Activated B cell treated with CpG ODN at 0.5 μM for 24 hours (primary cell): ENCODE measurements at regions not wholly inside any gene's neighbourhood (a gene's known extent, or its start where the extent isn't known, plus 50 kb on each side); places are given as distances from the start of the nearest gene placed in this dataset.

Experiments
- ATAC-seq: fragments of 200-7000 bp; cut with Tn5 transposase; one replicate; pipeline ENCODE4 v1.10.0; 2021; ENCODE audit warnings: low read depth, mild to moderate bottlenecking, moderate library complexity
- CTCF ChIA-PET: fragments of 350-600 bp; sonication (Branson Sonifier 250); formaldehyde crosslinking; loops from one replicate; lab custom pipeline; 2021; ENCODE audit warnings: antibody characterized with exemption; lab: Charles Lee
- POLR2A ChIA-PET: fragments of 350-600 bp; sonication (Branson Sonifier 250); formaldehyde crosslinking; loops from one replicate; lab custom pipeline; 2021; ENCODE audit warnings: antibody characterized with exemption; lab: Charles Lee
- DNase-seq: peaks from one replicate; pipeline ENCODE4 v3.0.0; 2022
- H3K27ac Mint-ChIP-seq: one replicate; pipeline ENCODE4 v1.8.0; 2020; ENCODE audit warnings: mixed read lengths
- H3K27me3 Mint-ChIP-seq: one replicate; pipeline ENCODE4 v1.8.0; 2021; ENCODE audit warnings: mixed read lengths
- H3K36me3 Mint-ChIP-seq: one replicate; pipeline ENCODE4 v1.8.0; 2021; ENCODE audit warnings: low read depth, mixed read lengths
- H3K4me1 Mint-ChIP-seq: one replicate; pipeline ENCODE4 v1.8.0; 2021; ENCODE audit warnings: mixed read lengths
- H3K4me3 Mint-ChIP-seq: one replicate; pipeline ENCODE4 v1.8.0; 2020; ENCODE audit warnings: mild to moderate bottlenecking, mixed read lengths
- H3K9me3 Mint-ChIP-seq: one replicate; pipeline ENCODE4 v1.8.0; 2020; ENCODE audit warnings: mixed read lengths
- CTCF ChIP-seq: fragments of 200-600 bp; IDR thresholded peaks from one replicate; pipeline ENCODE4 v1.8.0; 2022; ENCODE audit warnings: antibody characterized with exemption, mild to moderate bottlenecking
- intact Hi-C: fragments of 100-400 bp; cut with micrococcal nuclease; formaldehyde crosslinking; loops from one replicate; pipeline ENCODE4 v1.15.1; 2024

DNA sequence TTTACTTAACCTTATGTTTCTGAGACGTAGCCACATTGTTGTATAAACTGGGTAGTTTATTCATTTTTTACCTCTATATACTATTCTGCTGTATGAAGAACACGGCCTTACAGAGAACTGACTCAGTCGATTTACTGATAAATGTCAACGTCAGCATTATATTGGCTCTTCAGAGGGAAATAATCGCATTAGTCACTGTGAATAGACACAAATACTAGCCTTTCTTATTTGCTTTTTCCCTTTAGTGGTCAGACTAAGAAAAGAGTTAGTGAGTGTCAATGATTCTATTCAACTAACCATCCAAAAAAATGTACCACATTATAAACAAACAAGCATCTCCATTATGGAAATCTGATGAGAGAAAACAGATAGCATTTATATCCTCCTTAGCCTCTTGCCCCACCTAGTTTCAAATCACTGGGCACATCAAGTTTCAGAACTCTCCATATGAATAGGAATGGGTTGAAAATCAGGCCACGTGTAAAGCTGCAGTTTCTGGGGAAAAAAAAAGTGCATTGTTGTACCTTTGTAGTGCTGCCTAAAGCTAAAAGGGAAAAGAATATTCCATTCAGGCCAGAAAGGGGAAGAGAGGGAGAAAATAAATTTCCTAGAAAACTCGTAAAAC is 146.7 kb upstream of the VCX3A start:
- ChIA-PET CTCF (no interaction called here), POLR2A (no interaction called here)
- Mint-ChIP-seq H3K27ac (no peak overlapping the region), H3K4me3 (no peak overlapping the region), H3K36me3 (no peaks in the 10 kb centered on the region), H3K27me3 (no peaks in the 10 kb centered on the region), H3K9me3 (peaks cover 4% of the 10 kb centered on the region), H3K4me1 (no peaks in the 10 kb centered on the region)
- intact Hi-C loops, result no loop called here
- no peak for ATAC-seq
- DNase-seq, result no peak
- TF ChIP-seq CTCF, result no peak

- TF ChIP-seq CTCF, result no peak
- DNase-seq (no peak), ATAC-seq (no peak)
- intact Hi-C loops, result no loop called here
- ChIA-PET CTCF (no interaction called here), POLR2A (no interaction called here)
- Mint-ChIP-seq H3K9me3 (peaks cover 4% of the 10 kb centered on the region), H3K27me3 (no peaks in the 10 kb centered on the region), H3K4me3 (no peak overlapping the region), H3K27ac (no peak overlapping the region), H3K36me3 (no peaks in the 10 kb centered on the region), H3K4me1 (no peaks in the 10 kb centered on the region)
Observed at GRCh38 chrX:6679988-6680387, 145.1 kb upstream of the VCX3A start.

DNA sequence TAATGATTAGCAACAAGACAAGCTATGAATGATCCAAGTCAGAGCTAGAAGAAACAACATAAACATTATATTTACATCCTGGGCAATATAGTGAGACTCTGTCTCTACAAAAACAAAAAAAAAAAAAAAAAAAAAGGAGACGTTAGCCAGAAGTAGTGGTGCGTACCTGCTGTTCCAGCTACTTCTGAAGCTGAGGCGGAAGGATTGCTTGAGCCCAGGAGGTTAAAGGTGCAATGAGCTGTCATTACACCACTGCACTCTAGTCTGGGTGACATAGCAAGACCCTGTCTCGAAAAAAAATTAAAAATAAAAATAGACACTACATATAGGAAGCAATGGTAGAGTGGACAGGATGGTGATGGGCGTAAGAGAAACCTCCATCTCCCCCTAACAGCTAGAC is 144.6 kb upstream of the VCX3A start:
- H3K27me3 Mint-ChIP-seq, result no peaks in the 10 kb centered on the region
- no peak for ATAC-seq
- ChIA-PET CTCF (no interaction called here), POLR2A (no interaction called here)
- TF ChIP-seq CTCF, result no peak
- H3K9me3 Mint-ChIP-seq, result peaks cover 4% of the 10 kb centered on the region
- H3K36me3 Mint-ChIP-seq, result no peaks in the 10 kb centered on the region
- intact Hi-C loops, result no loop called here
- no peak for DNase-seq
- no peak overlapping the region for H3K4me3 Mint-ChIP-seq
- no peak overlapping the region for H3K27ac Mint-ChIP-seq
- no peaks in the 10 kb centered on the region for H3K4me1 Mint-ChIP-seq

- DNase-seq, result no peak
- Mint-ChIP-seq H3K4me3 (no peak overlapping the region), H3K36me3 (no peaks in the 10 kb centered on the region), H3K9me3 (peaks cover 4% of the 10 kb centered on the region), H3K27me3 (no peaks in the 10 kb centered on the region), H3K4me1 (no peaks in the 10 kb centered on the region), H3K27ac (no peak overlapping the region)
- intact Hi-C loops, result no loop called here
- ChIA-PET CTCF (no interaction called here), POLR2A (no interaction called here)
- no peak for ATAC-seq
- TF ChIP-seq CTCF, result no peak
Observed at GRCh38 chrX:6678313-6678712, 143.4 kb upstream of the VCX3A start.

GRCh38 chrX:6674734-6675133 is 139.8 kb upstream of the VCX3A start:
- ChIA-PET CTCF (no interaction called here), POLR2A (no interaction called here)
- Mint-ChIP-seq H3K36me3 (no peaks in the 10 kb centered on the region), H3K9me3 (no peaks in the 10 kb centered on the region), H3K4me3 (no peak overlapping the region), H3K4me1 (no peaks in the 10 kb centered on the region), H3K27me3 (no peaks in the 10 kb centered on the region), H3K27ac (no peak overlapping the region)
- intact Hi-C loops, result no loop called here
- ATAC-seq (no peak), DNase-seq (no peak)
- TF ChIP-seq CTCF, result no peak
